ENCODE measurements at regions not wholly inside any gene's neighbourhood (a gene's known extent, or its start where the extent isn't known, plus 50 kb on each side); places are given as distances from the start of the nearest gene placed in this dataset.

GRCh38 chr5:135085936-135086725, 52.1 kb upstream of the PITX1 start:
- TF ChIP-seq, protein P1, sequence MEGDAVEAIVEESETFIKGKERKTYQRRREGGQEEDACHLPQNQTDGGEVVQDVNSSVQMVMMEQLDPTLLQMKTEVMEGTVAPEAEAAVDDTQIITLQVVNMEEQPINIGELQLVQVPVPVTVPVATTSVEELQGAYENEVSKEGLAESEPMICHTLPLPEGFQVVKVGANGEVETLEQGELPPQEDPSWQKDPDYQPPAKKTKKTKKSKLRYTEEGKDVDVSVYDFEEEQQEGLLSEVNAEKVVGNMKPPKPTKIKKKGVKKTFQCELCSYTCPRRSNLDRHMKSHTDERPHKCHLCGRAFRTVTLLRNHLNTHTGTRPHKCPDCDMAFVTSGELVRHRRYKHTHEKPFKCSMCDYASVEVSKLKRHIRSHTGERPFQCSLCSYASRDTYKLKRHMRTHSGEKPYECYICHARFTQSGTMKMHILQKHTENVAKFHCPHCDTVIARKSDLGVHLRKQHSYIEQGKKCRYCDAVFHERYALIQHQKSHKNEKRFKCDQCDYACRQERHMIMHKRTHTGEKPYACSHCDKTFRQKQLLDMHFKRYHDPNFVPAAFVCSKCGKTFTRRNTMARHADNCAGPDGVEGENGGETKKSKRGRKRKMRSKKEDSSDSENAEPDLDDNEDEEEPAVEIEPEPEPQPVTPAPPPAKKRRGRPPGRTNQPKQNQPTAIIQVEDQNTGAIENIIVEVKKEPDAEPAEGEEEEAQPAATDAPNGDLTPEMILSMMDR (optimal IDR thresholded peaks at IDR 0.05 in 1 of 3, IDR thresholded peaks at IDR 0.05 in 1 of 3, conservative IDR thresholded peaks at IDR 0.05 in 1 of 3; ENCODE audit: extremely low read depth in 1 of 3, insufficient read depth in 2 of 3, low read length in 3 of 3), result no peak
- TF ChIP-seq EZH2 (IDR thresholded peaks at IDR 0.05; ENCODE audit: low read length), result no peak
